ENCODE measurements at regions not wholly inside any gene's neighbourhood (a gene's known extent, or its start where the extent isn't known, plus 50 kb on each side); places are given as distances from the start of the nearest gene placed in this dataset.

- H3K4me3 ChIP-seq (replicated peaks in 1 of 3; ENCODE audit: insufficient read depth in 1 of 3, low read depth in 1 of 3, low read length in 3 of 3), result no peak overlapping the region
- dilution Hi-C loops (cut with MboI; ENCODE audit: extremely low pct_ligation_motif_present, low sequenced_read_pairs) (no loop called here), intact Hi-C loops (cut with micrococcal nuclease) (no loop called here)
- H3K27me3 ChIP-seq (ENCODE audit: control insufficient read depth in 2 of 2, insufficient read depth in 2 of 2, low read length in 2 of 2), result no peaks in the 10 kb centered on the region
- no peaks in the 10 kb centered on the region for H3K9me3 ChIP-seq (replicated peaks; ENCODE audit: control insufficient read depth, insufficient read depth, low read length)
- POLR2A ChIA-PET, result no interaction called here
- H3K27ac ChIP-seq (ENCODE audit: insufficient read depth, low read depth, low read length), result no peak overlapping the region
- H3K9me1 ChIP-seq (replicated peaks; ENCODE audit: control insufficient read depth, extremely low read depth, insufficient read depth, low read length), result no peaks in the 10 kb centered on the region
- no peak overlapping the region for H3K4me2 ChIP-seq (ENCODE audit: insufficient read depth, low read length)
- no peak for TF ChIP-seq GATA2 (IDR thresholded peaks at IDR 0.05; ENCODE audit: insufficient read depth, insufficient read length, low read depth, low read length)
- TF ChIP-seq MAX (IDR thresholded peaks at IDR 0.05; ENCODE audit: insufficient read depth, insufficient read length), result no peak
- TF ChIP-seq FOS (IDR thresholded peaks at IDR 0.05; ENCODE audit: borderline replicate concordance, insufficient read depth, low read length), result no peak
- no peak for TF ChIP-seq EZH2 (IDR thresholded peaks at IDR 0.05; ENCODE audit: borderline replicate concordance, low read depth, low read length, severe bottlenecking)
- no peak for TF ChIP-seq CTCF (IDR thresholded peaks at IDR 0.05; ENCODE audit: extremely low read depth in 1 of 2, insufficient read depth in 1 of 2, low read depth in 1 of 2, low read length in 2 of 2)
- TF ChIP-seq POLR2A (IDR thresholded peaks at IDR 0.05; ENCODE audit: low read depth, low read length), result no peak
- no peak for TF ChIP-seq POLR2AphosphoS5 (IDR thresholded peaks at IDR 0.05; ENCODE audit: insufficient read depth, low read depth, low read length)
- TF ChIP-seq MYC (IDR thresholded peaks at IDR 0.05; ENCODE audit: low read depth, low read length), result no peak
- TF ChIP-seq JUN (IDR thresholded peaks at IDR 0.05; ENCODE audit: borderline replicate concordance, insufficient read depth, insufficient read length, low read depth), result no peak
- DNase-seq (ENCODE audit: low read depth, low spot score), result no peak
- no TSS peak for BruUV-seq (replicated peaks)
- no peak overlapping the region for H2AFZ ChIP-seq (ENCODE audit: low read depth, low read length)
- H4K20me1 ChIP-seq (replicated peaks; ENCODE audit: control insufficient read depth, extremely low read depth, insufficient read depth, low read length), result no peaks in the 10 kb centered on the region
- no peaks in the 10 kb centered on the region for H3K4me1 ChIP-seq (ENCODE audit: control insufficient read depth, extremely low read depth, insufficient read depth, low read length)
- FAIRE-seq, result no peak
- no peaks in the 10 kb centered on the region for H3K79me2 ChIP-seq (ENCODE audit: control insufficient read depth, insufficient read depth, low read length)
- no peak overlapping the region for H3K9ac ChIP-seq (replicated peaks; ENCODE audit: extremely low read depth, insufficient read depth, low read length)
- H3K36me3 ChIP-seq (ENCODE audit: control insufficient read depth in 2 of 2, extremely low read depth in 1 of 2, insufficient read depth in 2 of 2, low read length in 2 of 2), result no peaks in the 10 kb centered on the region
- CTCF ChIA-PET, result no interaction called here
These were observed 225.9 kb upstream of the PCSK5 start for GRCh38 chr9:75664597-75664996.
